H1 (cell line): ENCODE measurements at regions not wholly inside any gene's neighbourhood (a gene's known extent, or its start where the extent isn't known, plus 50 kb on each side); places are given as distances from the start of the nearest gene placed in this dataset.

Experiments
- ATF3 ChIP-seq: IDR thresholded peaks from 2 replicates; pipeline ENCODE4 v1.6.1; 2011; ENCODE audit warnings: low read depth, mild to moderate bottlenecking, low read length; ENCODE audit not compliant: insufficient read depth
- CTCF ChIP-seq, 3 experiments: IDR thresholded peaks; 1 replicate in 2 of 3; 2 replicates in 1 of 3; pipeline versions ENCODE4 v1.5.1 to v1.6.1; 2011; ENCODE audit warnings: low read length in 3 of 3, mild to moderate bottlenecking in 3 of 3, inconsistent platforms in 2 of 3, low read depth in 1 of 3, moderate library complexity in 1 of 3; ENCODE audit not compliant: insufficient read depth in 1 of 3; ENCODE audit errors: control extremely low read depth in 1 of 3
- PHF8 ChIP-seq: fragments of 200-600 bp; sonication (generic); conservative IDR thresholded peaks from 2 replicates; pipeline ENCODE4 v1.7.1; 2012; ENCODE audit warnings: low read depth, mild to moderate bottlenecking, inconsistent platforms, low read length, moderate library complexity
- POU5F1 ChIP-seq: IDR thresholded peaks from 2 replicates; pipeline ENCODE4 v1.6.1; 2011; ENCODE audit warnings: low read depth, mild to moderate bottlenecking, low read length, moderate library complexity
- RAD21 ChIP-seq, 2 experiments: IDR thresholded peaks in 1 of 2; conservative IDR thresholded peaks in 1 of 2; 2 replicates each; pipeline ENCODE4 v1.6.1; 2011; ENCODE audit warnings: low read depth in 2 of 2, low read length in 2 of 2, improper control_type of control experiment in 1 of 2, inconsistent platforms in 1 of 2, mild to moderate bottlenecking in 1 of 2, moderate library complexity in 1 of 2
- SP1 ChIP-seq: IDR thresholded peaks from 2 replicates; pipeline ENCODE4 v1.6.1; 2011; ENCODE audit warnings: low read depth, low read length

GRCh38 chr10:61169294-61169693 lies 225.3 kb upstream of the RHOBTB1 start:
- TF ChIP-seq CTCF (IDR thresholded peaks at IDR 0.05; ENCODE audit: control extremely low read depth in 1 of 3, insufficient read depth in 1 of 3, low read depth in 1 of 3, low read length in 3 of 3) = no peak
- no peak for TF ChIP-seq SP1
- no peak for TF ChIP-seq POU5F1
- no peak for TF ChIP-seq RAD21 (IDR thresholded peaks at IDR 0.05 in 1 of 2, conservative IDR thresholded peaks at IDR 0.05 in 1 of 2; ENCODE audit: low read depth in 2 of 2, low read length in 2 of 2)
- no peak for TF ChIP-seq ATF3
- TF ChIP-seq PHF8 = no peak
